ENCODE measurements at regions not wholly inside any gene's neighbourhood (a gene's known extent, or its start where the extent isn't known, plus 50 kb on each side); places are given as distances from the start of the nearest gene placed in this dataset.

GRCh38 chr11:39675171-39675570, 1784.3 kb downstream of the LRRC4C start (continued):
- no peak for TF ChIP-seq RNF2 (IDR thresholded peaks at IDR 0.05; ENCODE audit: borderline replicate concordance, low read depth, low read length, missing control alignments, poor library complexity, severe bottlenecking)
